Endodermal cell (in vitro differentiated cells): ENCODE measurements at regions not wholly inside any gene's neighbourhood (a gene's known extent, or its start where the extent isn't known, plus 50 kb on each side); places are given as distances from the start of the nearest gene placed in this dataset.

Experiments
- DNase-seq: peaks from one replicate; pipeline ENCODE4 v3.0.0-alpha.2; 2017
- H3K27ac ChIP-seq: 2 replicates; pipeline ENCODE4 v1.5.1; 2013; ENCODE audit warnings: mild to moderate bottlenecking, low read depth, low read length, moderate library complexity
- H3K27me3 ChIP-seq: 2 replicates; pipeline ENCODE4 v1.6.1; 2013; ENCODE audit warnings: mild to moderate bottlenecking, low read length, moderate library complexity; ENCODE audit not compliant: insufficient read depth, control insufficient read depth, poor library complexity, severe bottlenecking
- H3K36me3 ChIP-seq: 2 replicates; pipeline ENCODE4 v1.7.0; 2013; ENCODE audit warnings: mild to moderate bottlenecking, low read length, moderate library complexity; ENCODE audit not compliant: control insufficient read depth, insufficient read depth
- H3K4me1 ChIP-seq: one replicate; pipeline ENCODE4 v1.7.0; 2013; ENCODE audit warnings: low read length; ENCODE audit not compliant: control insufficient read depth, insufficient read depth
- H3K4me3 ChIP-seq: 2 replicates; pipeline ENCODE4 v1.5.1; 2013; ENCODE audit warnings: mild to moderate bottlenecking, low read length, moderate library complexity
- H3K9ac ChIP-seq: 2 replicates; pipeline ENCODE4 v1.6.1; 2013; ENCODE audit warnings: mild to moderate bottlenecking, low read length, moderate library complexity; ENCODE audit not compliant: poor library complexity, severe bottlenecking; ENCODE audit errors: extremely low read depth
- H3K9me3 ChIP-seq: 2 replicates; pipeline ENCODE4 v1.6.1; 2013; ENCODE audit warnings: mild to moderate bottlenecking, low read length, moderate library complexity; ENCODE audit not compliant: control insufficient read depth
- H3K27ac Mint-ChIP-seq: 2 replicates; pipeline ENCODE4 v1.8.0; 2020; ENCODE audit warnings: mixed read lengths
- H3K27me3 Mint-ChIP-seq: 2 replicates; pipeline ENCODE4 v1.8.0; 2021; ENCODE audit warnings: mild to moderate bottlenecking, mixed read lengths; ENCODE audit not compliant: insufficient read depth
- H3K36me3 Mint-ChIP-seq: 2 replicates; pipeline ENCODE4 v1.8.0; 2020; ENCODE audit warnings: low read depth, mixed read lengths
- H3K4me1 Mint-ChIP-seq: 2 replicates; pipeline ENCODE4 v1.8.0; 2020; ENCODE audit warnings: mixed read lengths
- H3K4me3 Mint-ChIP-seq: 2 replicates; pipeline ENCODE4 v1.8.0; 2020; ENCODE audit warnings: mild to moderate bottlenecking, moderate library complexity, mixed read lengths
- H3K9me3 Mint-ChIP-seq: 2 replicates; pipeline ENCODE4 v1.8.0; 2020; ENCODE audit warnings: mild to moderate bottlenecking, mixed read lengths
- CTCF ChIP-seq: fragments of 200-600 bp; sonication (generic); conservative IDR thresholded peaks from 2 replicates; pipeline ENCODE4 v1.5.0; 2021; ENCODE audit warnings: antibody characterized with exemption, mild to moderate bottlenecking
- WGBS, 2 experiments: methylation state at CpG; one replicate each; pipeline versions ENCODE4 v1.1.5 to v1.1.7; 2013; ENCODE audit warnings: missing lambda C conversion rate in 2 of 2, mixed read lengths in 1 of 2; ENCODE audit not compliant: insufficient coverage in 1 of 2, insufficient read length in 1 of 2; 5-methylcytosine and 5-hydroxymethylcytosine counted together

GRCh38 chr17:70797166-70797565 lies 627.8 kb downstream of the KCNJ2 start:
- Mint-ChIP-seq H3K27ac (no peak overlapping the region), H3K4me1 (no peaks in the 10 kb centered on the region), H3K4me3 (no peak overlapping the region), H3K9me3 (peaks cover 3% of the 10 kb centered on the region), H3K27me3 (no peaks in the 10 kb centered on the region), H3K36me3 (no peaks in the 10 kb centered on the region)
- no peaks in the 10 kb centered on the region for H3K9me3 ChIP-seq
- H3K9ac ChIP-seq = no peak overlapping the region
- no peak for TF ChIP-seq CTCF
- WGBS, 2 experiments = 75 to 77% methylated on average over 4 to 5 of the region's 5 CpGs
- H3K27me3 ChIP-seq = no peaks in the 10 kb centered on the region
- no peak overlapping the region for H3K27ac ChIP-seq
- no peaks in the 10 kb centered on the region for H3K36me3 ChIP-seq
- no peaks in the 10 kb centered on the region for H3K4me1 ChIP-seq
- DNase-seq = no peak
- no peak overlapping the region for H3K4me3 ChIP-seq

GRCh38 chr17:70804161-70804560 lies 634.8 kb downstream of the KCNJ2 start:
- no peak overlapping the region for H3K4me3 ChIP-seq
- Mint-ChIP-seq H3K27me3 (no peaks in the 10 kb centered on the region), H3K9me3 (peaks cover 2% of the 10 kb centered on the region), H3K27ac (no peak overlapping the region), H3K4me1 (no peaks in the 10 kb centered on the region), H3K36me3 (no peaks in the 10 kb centered on the region), H3K4me3 (no peak overlapping the region)
- H3K4me1 ChIP-seq = no peaks in the 10 kb centered on the region
- no peaks in the 10 kb centered on the region for H3K27me3 ChIP-seq
- no peak overlapping the region for H3K27ac ChIP-seq
- H3K9me3 ChIP-seq = no peaks in the 10 kb centered on the region
- TF ChIP-seq CTCF = no peak
- H3K9ac ChIP-seq = no peak overlapping the region
- no peak for DNase-seq
- H3K36me3 ChIP-seq = no peaks in the 10 kb centered on the region

- DNase-seq = peak; percentile 50
- Histone ChIP-seq H3K27ac (no peak overlapping the region), H3K36me3 (no peaks in the 10 kb centered on the region), H3K27me3 (no peaks in the 10 kb centered on the region), H3K9me3 (no peaks in the 10 kb centered on the region), H3K4me3 (no peak overlapping the region), H3K9ac (no peak overlapping the region), H3K4me1 (no peaks in the 10 kb centered on the region)
- no peaks in the 10 kb centered on the region for H3K9me3 Mint-ChIP-seq
- no peaks in the 10 kb centered on the region for H3K36me3 Mint-ChIP-seq
- H3K4me1 Mint-ChIP-seq = no peaks in the 10 kb centered on the region
- no peak overlapping the region for H3K4me3 Mint-ChIP-seq
- peak; percentile 78 for TF ChIP-seq CTCF
- WGBS, 2 experiments = 88% methylated on average over 2 of the region's 2 CpGs; no CpG with 5 or more reads in 1 of the 2 experiments
- H3K27ac Mint-ChIP-seq = no peak overlapping the region
- H3K27me3 Mint-ChIP-seq = no peaks in the 10 kb centered on the region
Observed at GRCh38 chr17:70808596-70808995, 639.3 kb downstream of the KCNJ2 start.
